Cerebellar nuclear complex (tissue), 1 donor: ENCODE measurements at regions not wholly inside any gene's neighbourhood (a gene's known extent, or its start where the extent isn't known, plus 50 kb on each side); places are given as distances from the start of the nearest gene placed in this dataset.

Source experiments
- DNase-seq, 2 experiments: peaks; one replicate each; lab custom pipeline; 2025; lab: John Stamatoyannopoulos, UW

DNA sequence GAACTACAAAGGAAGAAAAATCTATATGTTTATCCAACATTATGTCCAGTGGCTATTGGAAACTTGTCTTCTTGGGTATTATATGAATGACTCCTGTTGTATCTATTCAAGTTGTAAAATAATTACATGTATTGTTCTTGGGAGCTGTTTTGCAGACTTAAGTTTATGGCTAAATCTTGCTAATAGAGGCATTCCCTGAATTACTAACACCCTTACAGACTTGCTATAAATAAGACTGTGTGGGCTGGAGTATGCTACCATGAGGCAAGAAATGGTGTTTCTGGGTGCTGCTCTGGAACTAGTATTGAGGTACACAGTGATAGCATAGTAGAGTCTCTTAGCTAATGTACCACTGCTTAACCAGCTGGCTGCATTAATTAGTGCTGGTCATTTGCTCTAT, 155.1 kb downstream of the HIPK3 start:
- no peak for DNase-seq

DNA sequence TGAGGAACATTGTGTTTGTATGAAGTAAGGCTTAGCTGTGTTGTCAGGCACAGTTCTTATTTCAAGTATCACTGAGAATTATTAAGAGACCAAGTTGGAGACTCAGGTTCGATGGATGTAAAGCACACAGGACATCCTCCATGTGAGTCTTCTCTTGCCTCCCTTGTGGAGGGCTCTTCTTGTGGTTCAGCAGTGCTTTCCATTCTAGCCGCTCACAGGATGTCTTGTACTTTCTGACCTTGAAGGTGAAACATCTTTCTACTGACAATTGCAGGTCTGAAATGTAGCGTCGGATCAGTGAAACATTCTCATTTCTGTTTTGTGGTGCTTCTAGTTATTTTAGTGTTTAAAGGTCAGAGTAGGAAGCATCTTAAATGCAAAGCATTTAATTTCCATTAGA, 154.6 kb downstream of the HIPK3 start:
- no peak for DNase-seq

DNA sequence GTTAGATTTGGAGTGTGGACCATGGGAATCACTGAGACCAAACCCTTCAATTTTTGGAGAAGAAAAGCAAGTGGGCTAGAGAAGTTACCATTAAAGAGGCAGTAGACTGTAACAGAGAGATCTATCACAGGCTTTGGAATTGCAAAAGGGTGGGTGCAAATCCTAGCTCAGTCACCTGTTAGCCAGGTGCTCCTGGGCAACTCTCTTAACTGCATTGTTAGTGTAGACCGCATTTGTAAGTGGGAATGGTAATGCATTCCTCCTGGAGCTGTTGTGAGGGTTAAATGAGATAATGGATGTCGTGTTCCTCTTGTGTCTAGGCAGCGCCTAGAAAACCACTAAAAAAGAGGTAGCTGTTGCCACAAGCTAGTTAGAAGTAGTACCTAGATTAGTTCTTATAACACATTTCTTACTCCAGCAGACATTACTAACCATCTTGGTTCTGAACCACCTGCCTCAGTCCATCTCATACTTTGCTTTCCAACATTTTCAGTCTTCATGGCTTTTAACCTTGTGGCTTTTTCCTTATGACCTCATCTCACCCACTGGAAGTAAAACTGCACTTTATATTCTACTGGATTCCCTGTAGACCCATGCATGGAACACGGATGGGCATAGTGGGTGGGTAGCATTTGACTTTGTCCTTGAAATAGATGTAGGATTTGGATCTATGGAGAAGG, 153.0 kb downstream of the HIPK3 start:
- DNase-seq, result no peak
